ENCODE measurements at regions not wholly inside any gene's neighbourhood (a gene's known extent, or its start where the extent isn't known, plus 50 kb on each side); places are given as distances from the start of the nearest gene placed in this dataset.

DNA sequence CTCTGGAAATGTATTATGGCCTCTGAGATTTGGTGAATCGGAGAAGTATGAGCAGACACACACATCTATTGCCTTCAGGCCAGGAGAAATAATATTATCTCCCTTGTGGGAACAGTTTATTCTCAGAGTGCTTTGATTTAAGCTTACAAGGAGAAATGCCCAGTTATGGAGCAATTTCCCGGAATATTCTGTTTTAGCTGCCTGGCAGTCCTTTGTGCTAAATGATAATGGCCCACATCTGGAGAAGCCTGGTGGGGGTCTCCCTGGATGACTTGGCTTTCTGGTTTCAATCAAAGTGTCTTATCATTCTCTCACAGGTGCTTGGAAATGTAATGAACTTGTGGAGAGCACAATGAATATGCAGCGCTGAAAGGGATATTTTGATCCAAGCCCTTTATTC, 389.6 kb upstream of the USP24 start:
- DNase-seq (ENCODE audit: low read depth): no peak
- TF ChIP-seq, protein P1, sequence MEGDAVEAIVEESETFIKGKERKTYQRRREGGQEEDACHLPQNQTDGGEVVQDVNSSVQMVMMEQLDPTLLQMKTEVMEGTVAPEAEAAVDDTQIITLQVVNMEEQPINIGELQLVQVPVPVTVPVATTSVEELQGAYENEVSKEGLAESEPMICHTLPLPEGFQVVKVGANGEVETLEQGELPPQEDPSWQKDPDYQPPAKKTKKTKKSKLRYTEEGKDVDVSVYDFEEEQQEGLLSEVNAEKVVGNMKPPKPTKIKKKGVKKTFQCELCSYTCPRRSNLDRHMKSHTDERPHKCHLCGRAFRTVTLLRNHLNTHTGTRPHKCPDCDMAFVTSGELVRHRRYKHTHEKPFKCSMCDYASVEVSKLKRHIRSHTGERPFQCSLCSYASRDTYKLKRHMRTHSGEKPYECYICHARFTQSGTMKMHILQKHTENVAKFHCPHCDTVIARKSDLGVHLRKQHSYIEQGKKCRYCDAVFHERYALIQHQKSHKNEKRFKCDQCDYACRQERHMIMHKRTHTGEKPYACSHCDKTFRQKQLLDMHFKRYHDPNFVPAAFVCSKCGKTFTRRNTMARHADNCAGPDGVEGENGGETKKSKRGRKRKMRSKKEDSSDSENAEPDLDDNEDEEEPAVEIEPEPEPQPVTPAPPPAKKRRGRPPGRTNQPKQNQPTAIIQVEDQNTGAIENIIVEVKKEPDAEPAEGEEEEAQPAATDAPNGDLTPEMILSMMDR (IDR thresholded peaks at IDR 0.05; ENCODE audit: insufficient read depth, low read depth, low read length): no peak
- no peak overlapping the region for H3K4me3 ChIP-seq (ENCODE audit: low read depth, low read length)

GRCh38 chr1:55604179-55604578, 389.0 kb upstream of the USP24 start:
- DNase-seq (ENCODE audit: low read depth): no peak
- TF ChIP-seq, protein P1 (IDR thresholded peaks at IDR 0.05; ENCODE audit: insufficient read depth, low read depth, low read length): no peak
- H3K4me3 ChIP-seq (ENCODE audit: low read depth, low read length): no peak overlapping the region

GRCh38 chr1:55600242-55600641, 385.1 kb upstream of the USP24 start:
- DNase-seq (ENCODE audit: low read depth): no peak
- H3K4me3 ChIP-seq (ENCODE audit: low read depth, low read length): no peak overlapping the region

GRCh38 chr1:55597910-55598309, 382.7 kb upstream of the USP24 start:
- no peak overlapping the region for H3K4me3 ChIP-seq (ENCODE audit: low read depth, low read length)
- DNase-seq (ENCODE audit: low read depth): no peak
- TF ChIP-seq, protein P1 (IDR thresholded peaks at IDR 0.05; ENCODE audit: insufficient read depth, low read depth, low read length): no peak

More at GRCh38 chr1:55600242-55600641, 385.1 kb upstream of the USP24 start:
- TF ChIP-seq, protein P1 (IDR thresholded peaks at IDR 0.05; ENCODE audit: insufficient read depth, low read depth, low read length): no peak

DNA sequence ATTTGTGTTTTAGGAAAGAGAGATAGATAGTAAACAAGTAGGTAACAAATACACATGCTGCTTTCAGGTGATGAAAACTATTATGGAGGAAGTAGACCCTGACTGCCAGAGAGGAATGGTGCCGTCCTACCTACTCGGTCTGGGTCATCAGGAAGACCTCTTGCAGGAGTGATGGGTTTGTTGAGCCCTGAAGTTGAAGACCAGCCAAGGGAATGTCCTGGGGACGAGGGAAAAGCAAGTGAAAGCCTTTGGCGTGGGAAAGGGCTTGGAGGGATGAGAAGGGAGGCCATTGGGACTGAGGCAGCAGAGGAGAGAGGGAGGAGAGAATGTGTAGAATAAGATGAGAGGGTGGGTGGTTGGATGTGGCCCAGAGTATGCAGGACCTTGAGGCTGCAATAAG, 379.5 kb upstream of the USP24 start:
- TF ChIP-seq, protein P1 (IDR thresholded peaks at IDR 0.05; ENCODE audit: insufficient read depth, low read depth, low read length): no peak
- H3K4me3 ChIP-seq (ENCODE audit: low read depth, low read length): no peak overlapping the region
- DNase-seq (ENCODE audit: low read depth): no peak

- no peak for DNase-seq (ENCODE audit: low read depth)
- TF ChIP-seq, protein P1 (IDR thresholded peaks at IDR 0.05; ENCODE audit: insufficient read depth, low read depth, low read length): no peak
- H3K4me3 ChIP-seq (ENCODE audit: low read depth, low read length): no peak overlapping the region
Observed at GRCh38 chr1:55593298-55593697, 378.1 kb upstream of the USP24 start.

GRCh38 chr1:55592122-55592521, 377.0 kb upstream of the USP24 start:
- no peak for DNase-seq (ENCODE audit: low read depth)
- TF ChIP-seq, protein P1 (IDR thresholded peaks at IDR 0.05; ENCODE audit: insufficient read depth, low read depth, low read length): no peak
- no peak overlapping the region for H3K4me3 ChIP-seq (ENCODE audit: low read depth, low read length)
